Cardiac muscle cell (in vitro differentiated cells and primary cell): ENCODE measurements at regions not wholly inside any gene's neighbourhood (a gene's known extent, or its start where the extent isn't known, plus 50 kb on each side); places are given as distances from the start of the nearest gene placed in this dataset.
"Not testable (repeated sequence)": the region's sequence is repeated elsewhere in the genome, so short reads cannot be mapped to it uniquely, and the experiment has no call there.

Experiments
- DNase-seq, 2 donors: peaks; one replicate each; pipeline versions ENCODE4 v3.0.0 to v3.0.0-alpha.2; 2010 to 2017; ENCODE audit warnings: low read depth in 1 of 2, low spot score in 1 of 2
- H3K27ac ChIP-seq: fragments of 200-600 bp; sonication (generic); 2 replicates; pipeline ENCODE4 v1.5.1; 2016
- H3K27me3 ChIP-seq: fragments of 200-600 bp; sonication (generic); 2 replicates; pipeline ENCODE4 v1.6.0; 2016; ENCODE audit warnings: control low read depth
- H3K36me3 ChIP-seq: fragments of 200-600 bp; sonication (generic); 2 replicates; pipeline ENCODE4 v1.5.1; 2016; ENCODE audit warnings: control low read depth
- H3K4me1 ChIP-seq: fragments of 200-600 bp; sonication (generic); 2 replicates; pipeline ENCODE4 v1.8.1; 2017; ENCODE audit warnings: low read depth, mild to moderate bottlenecking, mixed run types
- H3K4me3 ChIP-seq: fragments of 200-600 bp; sonication (generic); 2 replicates; pipeline ENCODE4 v1.5.1; 2016; ENCODE audit warnings: mild to moderate bottlenecking
- H3K9me3 ChIP-seq: fragments of 200-600 bp; sonication (generic); 2 replicates; pipeline ENCODE4 v1.5.1; 2017; ENCODE audit warnings: low read depth, mild to moderate bottlenecking, control low read depth
- CTCF ChIP-seq: IDR thresholded peaks from 2 replicates; pipeline ENCODE4 v1.5.1; 2012; ENCODE audit warnings: low read depth, mild to moderate bottlenecking, low read length

GRCh38 chr6:86440608-86441007 is 496.7 kb upstream of the HTR1E start:
- H3K27ac ChIP-seq = no peak overlapping the region
- no peak for TF ChIP-seq CTCF

GRCh38 chr6:86423571-86423970 is 513.8 kb upstream of the HTR1E start:
- Histone ChIP-seq H3K4me1 (peaks cover 39% of the 10 kb centered on the region), H3K27me3 (peaks cover 34% of the 10 kb centered on the region), H3K4me3 (no peak overlapping the region), H3K36me3 (no peaks in the 10 kb centered on the region), H3K27ac (no peak overlapping the region), H3K9me3 (no peaks in the 10 kb centered on the region)
- DNase-seq = no peak
- no peak for TF ChIP-seq CTCF

More at GRCh38 chr6:86440608-86441007, 496.7 kb upstream of the HTR1E start:
- H3K4me1 ChIP-seq = peaks cover 9% of the 10 kb centered on the region
- no peaks in the 10 kb centered on the region for H3K36me3 ChIP-seq
- no peak overlapping the region for H3K4me3 ChIP-seq
- no peak for DNase-seq
- peaks cover 6% of the 10 kb centered on the region for H3K27me3 ChIP-seq
- no peaks in the 10 kb centered on the region for H3K9me3 ChIP-seq

- no peaks in the 10 kb centered on the region for H3K9me3 ChIP-seq
- TF ChIP-seq CTCF = no peak
- H3K4me1 ChIP-seq = no peaks in the 10 kb centered on the region
- DNase-seq = no peak
- H3K36me3 ChIP-seq = no peaks in the 10 kb centered on the region
- peaks cover 82% of the 10 kb centered on the region for H3K27me3 ChIP-seq
- no peak overlapping the region for H3K27ac ChIP-seq
- no peak overlapping the region for H3K4me3 ChIP-seq
These were observed 525.3 kb upstream of the HTR1E start for GRCh38 chr6:86412057-86412456.

- Histone ChIP-seq H3K36me3 (no peaks in the 10 kb centered on the region), H3K9me3 (no peaks in the 10 kb centered on the region), H3K27ac (no peak overlapping the region), H3K4me1 (no peaks in the 10 kb centered on the region), H3K27me3 (peaks cover 51% of the 10 kb centered on the region), H3K4me3 (no peak overlapping the region)
- no peak for DNase-seq
- no peak for TF ChIP-seq CTCF
These were observed 530.2 kb upstream of the HTR1E start for GRCh38 chr6:86407128-86407527.

- H3K9me3 ChIP-seq, H3K27me3 ChIP-seq, H3K4me3 ChIP-seq, H3K27ac ChIP-seq, H3K4me1 ChIP-seq, DNase-seq, H3K36me3 ChIP-seq: not testable (repeated sequence)
These were observed 544.5 kb upstream of the HTR1E start for GRCh38 chr6:86392850-86393249.

- no peak for DNase-seq
- Histone ChIP-seq H3K27me3 (no peaks in the 10 kb centered on the region), H3K9me3 (no peaks in the 10 kb centered on the region), H3K4me3 (no peak overlapping the region), H3K4me1 (no peaks in the 10 kb centered on the region), H3K27ac (no peak overlapping the region), H3K36me3 (no peaks in the 10 kb centered on the region)
- TF ChIP-seq CTCF = no peak
These were observed 556.7 kb upstream of the HTR1E start for GRCh38 chr6:86380571-86381125.
